DND-41 (cell line): ENCODE measurements at regions not wholly inside any gene's neighbourhood (a gene's known extent, or its start where the extent isn't known, plus 50 kb on each side); places are given as distances from the start of the nearest gene placed in this dataset.

Source experiments
- ATAC-seq: fragments of 200-7000 bp; cut with Tn5 transposase; 3 replicates; pipeline ENCODE4 v1.9.1; 2021; ENCODE audit warnings: low read depth; ENCODE audit not compliant: insufficient read depth
- DNase-seq: peaks from one replicate; pipeline ENCODE4 v3.0.0-alpha.2; 2020
- H2AFZ ChIP-seq: 2 replicates; pipeline ENCODE4 v1.6.0; 2012; ENCODE audit warnings: low read depth, low read length
- H3K27ac ChIP-seq: 2 replicates; pipeline ENCODE4 v1.5.1; 2012; ENCODE audit warnings: low read length, inconsistent platforms
- H3K27me3 ChIP-seq: fragments of 200-600 bp; sonication (generic); 2 replicates; pipeline ENCODE4 v1.6.0; 2012; ENCODE audit warnings: low read length, mild to moderate bottlenecking, inconsistent platforms; ENCODE audit not compliant: insufficient read depth, poor library complexity
- H3K36me3 ChIP-seq: 2 replicates; pipeline ENCODE4 v1.5.1; 2012; ENCODE audit warnings: low read length, inconsistent platforms; ENCODE audit not compliant: insufficient read depth
- H3K4me1 ChIP-seq: 2 replicates; pipeline ENCODE4 v1.5.1; 2012; ENCODE audit warnings: mild to moderate bottlenecking, low read length; ENCODE audit not compliant: insufficient read depth
- H3K4me2 ChIP-seq: 2 replicates; pipeline ENCODE4 v1.6.0; 2012; ENCODE audit warnings: mild to moderate bottlenecking, moderate library complexity, low read length, inconsistent platforms; ENCODE audit not compliant: insufficient read depth
- H3K4me3 ChIP-seq, 2 experiments: fragments of 200-600 bp in 1 of 2; shearing (Covaris generic) in 1 of 2; 2 replicates each; pipeline ENCODE4 v1.5.1; 2012 to 2016; ENCODE audit warnings: inconsistent platforms in 2 of 2, low read length in 2 of 2, mild to moderate bottlenecking in 2 of 2, low read depth in 1 of 2, moderate library complexity in 1 of 2
- H3K79me2 ChIP-seq: 2 replicates; pipeline ENCODE4 v1.6.0; 2012; ENCODE audit warnings: low read length, inconsistent platforms; ENCODE audit not compliant: insufficient read depth
- H3K9ac ChIP-seq: 2 replicates; pipeline ENCODE4 v1.6.0; 2012; ENCODE audit warnings: low read depth, mild to moderate bottlenecking, inconsistent platforms, low read length, moderate library complexity
- H3K9me3 ChIP-seq: 2 replicates; pipeline ENCODE4 v1.5.1; 2012; ENCODE audit warnings: low read length, moderate library complexity, mild to moderate bottlenecking, inconsistent platforms; ENCODE audit not compliant: insufficient read depth, severe bottlenecking
- H4K20me1 ChIP-seq: 2 replicates; pipeline ENCODE4 v1.6.0; 2012; ENCODE audit warnings: low read length; ENCODE audit not compliant: insufficient read depth
- CTCF ChIP-seq: IDR thresholded peaks from 2 replicates; pipeline ENCODE4 v1.5.1; 2012; ENCODE audit warnings: borderline replicate concordance, low read length, moderate library complexity, mild to moderate bottlenecking; ENCODE audit not compliant: poor library complexity, severe bottlenecking; ENCODE audit errors: extremely low read depth
- EZH2 ChIP-seq: IDR thresholded peaks from 3 replicates; pipeline ENCODE4 v1.6.1; 2012; ENCODE audit warnings: borderline replicate concordance, low read depth, mild to moderate bottlenecking, moderate library complexity, low read length, inconsistent platforms; ENCODE audit not compliant: severe bottlenecking

- Histone ChIP-seq H2AFZ (no peak overlapping the region), H3K9me3 (no peaks in the 10 kb centered on the region), H4K20me1 (no peaks in the 10 kb centered on the region), H3K4me3 (no peak overlapping the region), H3K79me2 (no peaks in the 10 kb centered on the region), H3K4me2 (no peak overlapping the region), H3K36me3 (no peaks in the 10 kb centered on the region), H3K27me3 (no peaks in the 10 kb centered on the region), H3K4me1 (no peaks in the 10 kb centered on the region), H3K9ac (no peak overlapping the region), H3K27ac (no peak overlapping the region)
- DNase-seq (no peak), ATAC-seq (no peak)
- TF ChIP-seq EZH2 (no peak), CTCF (no peak)
Measured at GRCh38 chr9:21672140-21672539, 130.3 kb upstream of the MTAP start.

DNA sequence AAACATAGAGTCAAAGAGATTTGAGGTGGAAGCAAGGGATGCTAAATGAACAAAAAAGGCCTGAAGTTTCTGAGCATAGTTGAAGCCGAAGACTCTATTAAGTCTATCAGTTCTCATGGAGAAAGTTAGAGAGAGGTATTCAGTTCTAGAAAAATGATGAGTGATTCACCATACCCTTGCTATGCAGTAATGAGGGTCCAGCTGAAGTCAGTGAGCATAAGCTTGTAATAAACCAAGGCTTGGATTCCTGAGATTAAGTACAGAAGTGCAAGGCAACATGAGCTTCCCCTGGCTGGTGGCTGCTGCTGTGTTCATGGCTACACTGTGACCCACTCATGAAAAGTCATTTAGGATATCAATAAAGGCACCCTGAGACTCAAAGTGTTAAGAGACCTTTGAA, 129.7 kb upstream of the MTAP start:
- Histone ChIP-seq H2AFZ (no peak overlapping the region), H3K9me3 (no peaks in the 10 kb centered on the region), H3K4me3 (no peak overlapping the region), H3K36me3 (no peaks in the 10 kb centered on the region), H3K27me3 (peaks cover 3% of the 10 kb centered on the region), H3K27ac (no peak overlapping the region), H4K20me1 (no peaks in the 10 kb centered on the region), H3K9ac (no peak overlapping the region), H3K79me2 (no peaks in the 10 kb centered on the region), H3K4me2 (no peak overlapping the region), H3K4me1 (no peaks in the 10 kb centered on the region)
- TF ChIP-seq CTCF, result no peak
- TF ChIP-seq EZH2, result no peak
- ATAC-seq (no peak), DNase-seq (no peak)

DNA sequence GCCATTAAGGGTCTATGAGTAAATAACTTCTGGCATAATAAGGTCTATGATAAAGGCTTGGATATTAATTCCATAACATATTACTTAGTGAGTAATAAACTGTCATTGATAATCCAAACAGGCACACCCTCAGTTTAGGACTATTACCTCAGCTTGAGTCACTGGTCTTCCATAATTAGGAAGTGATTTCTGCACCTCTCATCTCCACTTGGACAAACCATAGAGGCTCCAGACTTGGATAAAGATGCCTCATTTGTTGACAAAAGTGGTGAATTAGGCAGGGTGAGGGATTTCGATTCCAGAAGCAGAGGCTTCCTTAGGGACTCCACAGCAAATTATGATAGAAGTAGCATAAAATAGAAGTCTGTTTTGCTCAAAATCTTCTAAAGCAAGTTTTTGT, 127.5 kb upstream of the MTAP start:
- ATAC-seq (no peak), DNase-seq (no peak)
- Histone ChIP-seq H3K79me2 (no peaks in the 10 kb centered on the region), H3K27ac (no peak overlapping the region), H3K4me1 (no peaks in the 10 kb centered on the region), H3K4me2 (no peak overlapping the region), H3K4me3 (no peak overlapping the region), H4K20me1 (no peaks in the 10 kb centered on the region), H2AFZ (no peak overlapping the region), H3K27me3 (peaks cover 5% of the 10 kb centered on the region), H3K9ac (no peak overlapping the region), H3K9me3 (no peaks in the 10 kb centered on the region), H3K36me3 (no peaks in the 10 kb centered on the region)
- TF ChIP-seq CTCF (no peak), EZH2 (no peak)

GRCh38 chr9:21677387-21677786, 125.0 kb upstream of the MTAP start:
- no peak for TF ChIP-seq EZH2
- no peak for TF ChIP-seq CTCF
- Histone ChIP-seq H3K9me3 (no peaks in the 10 kb centered on the region), H3K4me2 (no peak overlapping the region), H3K9ac (no peak overlapping the region), H3K27ac (no peak overlapping the region), H3K4me3 (no peak overlapping the region), H2AFZ (no peak overlapping the region), H3K36me3 (no peaks in the 10 kb centered on the region), H3K4me1 (no peaks in the 10 kb centered on the region), H4K20me1 (no peaks in the 10 kb centered on the region), H3K79me2 (no peaks in the 10 kb centered on the region), H3K27me3 (peaks cover 5% of the 10 kb centered on the region)
- ATAC-seq (no peak), DNase-seq (no peak)
